Astrocyte of the spinal cord (primary cell): ENCODE measurements at regions not wholly inside any gene's neighbourhood (a gene's known extent, or its start where the extent isn't known, plus 50 kb on each side); places are given as distances from the start of the nearest gene placed in this dataset.

Experiments
- DNase-seq: peaks from one replicate; pipeline ENCODE4 v3.0.0; 2011; ENCODE audit warnings: low read depth, low spot score
- H3K4me3 ChIP-seq: 2 replicates; pipeline ENCODE4 v1.5.1; 2011; ENCODE audit warnings: low read depth, mild to moderate bottlenecking, low read length, moderate library complexity
- CTCF ChIP-seq: IDR thresholded peaks from 2 replicates; pipeline ENCODE4 v1.5.1; 2012; ENCODE audit warnings: low read depth, mild to moderate bottlenecking, low read length, inconsistent platforms
- in situ Hi-C: cut with HindIII; loops from 2 replicates; pipeline ENCODE4 v1.10.0; 2017; ENCODE audit warnings: low sequenced_read_pairs

DNA sequence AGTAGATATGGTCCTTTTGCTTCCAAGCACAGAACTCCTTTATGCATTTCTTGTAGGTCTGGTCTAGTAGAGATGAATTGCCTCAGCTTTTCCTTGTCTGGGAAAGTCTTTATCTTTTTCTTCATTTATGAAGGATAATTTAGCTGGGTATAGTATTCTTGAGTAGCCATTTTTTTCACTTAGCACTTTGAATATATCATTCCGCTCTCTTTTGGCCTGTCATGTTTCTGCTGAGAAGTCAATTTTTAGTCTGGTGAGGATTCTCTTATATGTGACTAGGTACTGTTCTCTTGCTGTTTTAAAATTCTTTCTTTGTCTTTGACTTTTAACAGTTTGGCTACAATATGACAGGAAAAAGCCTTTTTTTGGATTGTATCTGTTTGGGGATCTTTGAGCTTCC is 68.6 kb upstream of the IMMP2L start:
- in situ Hi-C loops: no loop called here
- no peak for DNase-seq
- TF ChIP-seq CTCF: no peak
- no peak overlapping the region for H3K4me3 ChIP-seq

- in situ Hi-C loops: no loop called here
- DNase-seq: no peak
- H3K4me3 ChIP-seq: no peak overlapping the region
- TF ChIP-seq CTCF: no peak
These were observed 59.8 kb upstream of the IMMP2L start for GRCh38 chr7:111622084-111622483.
